Colonic mucosa (tissue), 4 donors: ENCODE measurements at regions not wholly inside any gene's neighbourhood (a gene's known extent, or its start where the extent isn't known, plus 50 kb on each side); places are given as distances from the start of the nearest gene placed in this dataset.

ENCODE experiments used
- DNase-seq: peaks from one replicate; pipeline ENCODE4 v3.0.0-alpha.2; 2020
- H3K27ac ChIP-seq: fragments of 200-600 bp; one replicate; pipeline ENCODE4 v1.8.0; 2021
- H3K27me3 ChIP-seq: fragments of 200-600 bp; one replicate; pipeline ENCODE4 v1.8.0; 2021
- H3K36me3 ChIP-seq: fragments of 200-600 bp; one replicate; pipeline ENCODE4 v1.8.0; 2021
- H3K4me1 ChIP-seq: fragments of 200-600 bp; one replicate; pipeline ENCODE4 v1.8.0; 2021; ENCODE audit warnings: mild to moderate bottlenecking
- H3K4me3 ChIP-seq: fragments of 200-600 bp; one replicate; pipeline ENCODE4 v1.8.0; 2021
- H3K9ac ChIP-seq, 2 donors: one replicate each; pipeline ENCODE4 v1.7.0; 2013; ENCODE audit warnings: control low read depth in 2 of 2, low read depth in 2 of 2, low read length in 2 of 2
- H3K9me3 ChIP-seq: fragments of 200-600 bp; one replicate; pipeline ENCODE4 v1.8.0; 2021
- intact Hi-C: fragments of 100-400 bp; cut with DNase I; formaldehyde crosslinking; loops from one replicate; pipeline ENCODE4 v1.14.1; 2022
- TF ChIP-seq, protein P1 (sequence below): fragments of 200-600 bp; IDR thresholded peaks from one replicate; pipeline ENCODE4 v1.8.0; 2022; ENCODE audit warnings: antibody characterized with exemption, mild to moderate bottlenecking
- donor health status: healthy.
- donor health status: DM: no; HTN: no; CAD: no.
- donor health status: DM: no; HTN: no; CAD: no.

DNA sequence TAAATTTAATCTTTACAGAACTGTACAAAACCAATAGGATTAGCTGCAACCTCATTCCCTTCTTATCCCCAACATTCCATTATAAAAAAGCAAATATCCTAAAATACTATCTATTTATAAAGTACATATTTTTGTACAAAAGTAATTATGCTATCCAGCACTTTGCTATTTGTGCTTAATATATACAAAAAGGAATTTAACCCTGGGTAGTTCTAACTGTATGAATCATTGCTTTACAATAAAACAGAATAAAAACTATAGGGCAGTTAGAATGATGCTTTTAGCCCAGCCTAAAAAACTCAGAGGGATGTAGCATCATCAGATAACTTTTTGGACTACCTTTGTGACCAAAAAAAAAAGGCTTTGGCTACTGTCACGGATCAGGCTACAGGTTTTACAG, 49.9 kb upstream of the KLHL31 start:
- no peaks in the 10 kb centered on the region for H3K27me3 ChIP-seq
- intact Hi-C loops, result no loop called here
- H3K36me3 ChIP-seq, result no peaks in the 10 kb centered on the region
- H3K4me1 ChIP-seq, result no peaks in the 10 kb centered on the region
- no peak for DNase-seq
- TF ChIP-seq, protein P1, sequence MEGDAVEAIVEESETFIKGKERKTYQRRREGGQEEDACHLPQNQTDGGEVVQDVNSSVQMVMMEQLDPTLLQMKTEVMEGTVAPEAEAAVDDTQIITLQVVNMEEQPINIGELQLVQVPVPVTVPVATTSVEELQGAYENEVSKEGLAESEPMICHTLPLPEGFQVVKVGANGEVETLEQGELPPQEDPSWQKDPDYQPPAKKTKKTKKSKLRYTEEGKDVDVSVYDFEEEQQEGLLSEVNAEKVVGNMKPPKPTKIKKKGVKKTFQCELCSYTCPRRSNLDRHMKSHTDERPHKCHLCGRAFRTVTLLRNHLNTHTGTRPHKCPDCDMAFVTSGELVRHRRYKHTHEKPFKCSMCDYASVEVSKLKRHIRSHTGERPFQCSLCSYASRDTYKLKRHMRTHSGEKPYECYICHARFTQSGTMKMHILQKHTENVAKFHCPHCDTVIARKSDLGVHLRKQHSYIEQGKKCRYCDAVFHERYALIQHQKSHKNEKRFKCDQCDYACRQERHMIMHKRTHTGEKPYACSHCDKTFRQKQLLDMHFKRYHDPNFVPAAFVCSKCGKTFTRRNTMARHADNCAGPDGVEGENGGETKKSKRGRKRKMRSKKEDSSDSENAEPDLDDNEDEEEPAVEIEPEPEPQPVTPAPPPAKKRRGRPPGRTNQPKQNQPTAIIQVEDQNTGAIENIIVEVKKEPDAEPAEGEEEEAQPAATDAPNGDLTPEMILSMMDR, result no peak
- H3K4me3 ChIP-seq, result no peak overlapping the region
- no peaks in the 10 kb centered on the region for H3K9me3 ChIP-seq
- H3K9ac ChIP-seq, result no peak overlapping the region
- H3K27ac ChIP-seq, result no peak overlapping the region
